ENCODE measurements at regions not wholly inside any gene's neighbourhood (a gene's known extent, or its start where the extent isn't known, plus 50 kb on each side); places are given as distances from the start of the nearest gene placed in this dataset.
A peak's percentile ranks its signal among the peaks of the same experiment; 100 is the strongest.

DNA sequence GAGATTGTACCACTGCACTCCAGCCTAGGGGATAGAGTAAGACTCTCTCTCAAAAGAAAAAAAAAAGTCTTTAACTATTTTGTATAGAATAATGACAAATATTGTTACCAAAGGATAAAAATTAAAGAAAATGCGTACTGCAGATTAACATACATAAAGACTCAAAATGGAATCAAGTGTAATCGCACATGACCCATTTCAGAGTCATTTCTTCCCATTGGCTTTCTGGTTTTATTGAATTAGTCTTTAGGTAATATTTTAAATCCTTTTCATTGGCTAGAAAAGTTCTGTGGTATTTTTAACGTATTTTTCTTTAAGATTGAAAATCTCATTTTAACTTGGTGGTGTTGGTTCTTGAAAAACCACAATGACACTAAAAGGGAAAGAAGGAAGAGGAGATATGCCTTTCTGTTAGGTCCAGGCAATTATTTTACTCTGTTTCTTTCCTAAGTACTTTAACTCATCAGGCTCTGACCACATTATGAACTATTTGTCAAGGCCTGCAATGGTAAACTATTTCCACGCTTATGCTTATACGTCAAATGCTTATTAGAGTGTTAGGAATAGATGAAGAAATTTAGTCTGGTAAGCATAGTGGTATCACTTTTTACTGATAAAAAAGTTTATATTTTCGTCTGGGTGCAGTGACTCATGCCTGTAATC is 52.3 kb downstream of the PLEKHG1 start:
- intact Hi-C loops (cut with DNase I) = no loop called here

DNA sequence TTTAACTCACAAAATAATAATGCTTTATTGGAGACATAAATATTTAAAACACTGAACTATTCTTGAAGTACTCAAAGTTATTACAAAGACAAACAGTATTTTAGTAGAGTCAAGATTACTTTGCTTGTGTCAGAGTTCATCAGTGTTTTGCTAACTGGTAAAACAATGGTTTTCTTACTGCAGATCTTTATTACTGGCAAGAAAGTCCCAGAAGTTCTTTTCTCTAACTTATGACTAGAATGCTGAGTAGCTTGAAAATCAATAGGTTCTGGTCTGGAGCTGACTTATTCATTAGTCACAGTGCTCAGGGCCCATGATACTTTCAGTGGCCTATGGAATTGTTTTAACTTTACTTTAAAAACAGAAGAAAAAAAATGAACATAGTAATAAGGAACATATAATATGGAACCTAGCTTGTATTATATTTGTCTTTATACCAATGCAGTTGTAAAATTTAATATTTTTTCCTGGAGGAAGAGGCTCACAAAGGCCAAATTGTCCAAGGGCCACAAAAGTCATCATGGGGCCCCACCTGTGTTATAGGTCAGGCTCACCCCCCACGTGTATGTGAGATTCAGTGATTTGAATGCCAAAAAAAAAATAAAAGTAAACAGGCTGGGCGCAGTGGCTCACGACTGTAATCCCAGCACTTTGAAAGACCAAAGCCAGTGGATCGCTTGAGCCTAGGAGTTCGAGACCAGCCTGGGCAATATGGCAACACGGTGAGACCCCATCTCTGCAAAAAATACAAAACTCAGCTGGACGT is 53.3 kb downstream of the PLEKHG1 start:
- intact Hi-C loops (cut with DNase I) = no loop called here
- DNase-seq (ENCODE audit: low spot score) = no peak

More for the DNA sequence above, 52.3 kb downstream of the PLEKHG1 start:
- DNase-seq (ENCODE audit: low spot score) = no peak

DNA sequence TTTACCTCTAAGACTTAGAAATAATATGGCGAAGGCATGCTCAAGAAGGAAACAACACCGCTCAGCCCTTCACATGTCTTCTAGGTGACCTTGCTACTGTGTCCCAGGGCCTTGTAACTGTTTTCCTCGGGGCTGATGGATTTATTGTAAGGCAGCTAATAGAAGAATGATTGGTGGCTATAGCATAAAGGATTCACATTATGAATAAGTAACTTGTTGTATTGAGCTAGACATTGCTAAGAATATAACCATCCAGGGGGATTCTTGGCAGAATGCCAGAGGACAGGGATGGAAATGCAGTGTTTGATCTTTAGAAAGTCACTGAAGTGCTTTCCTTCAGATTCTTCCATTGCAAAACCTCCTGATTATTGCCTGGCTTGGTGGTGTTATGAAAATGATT is 54.9 kb downstream of the PLEKHG1 start:
- DNase-seq (ENCODE audit: low spot score) = no peak

DNA sequence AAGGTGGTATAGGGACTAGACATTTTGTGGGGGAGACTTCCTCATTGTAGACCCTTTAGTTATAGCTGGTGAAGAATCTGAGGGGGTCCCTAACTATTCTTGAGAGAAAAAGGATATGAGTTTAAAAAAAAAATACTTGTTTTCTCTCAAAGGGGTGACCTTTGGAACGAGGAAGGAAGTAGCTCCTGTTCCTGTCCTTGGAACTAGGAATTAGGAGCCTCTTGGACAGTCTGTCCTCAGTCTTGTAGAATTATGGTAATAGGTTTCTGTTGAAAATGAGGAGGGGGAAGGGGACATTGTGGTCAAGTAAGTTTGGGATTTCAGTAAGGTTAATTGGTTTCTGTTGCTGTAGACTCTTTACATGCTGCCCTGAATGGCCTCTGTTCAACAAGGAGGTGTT is 56.5 kb downstream of the PLEKHG1 start:
- intact Hi-C loops (cut with DNase I) = no loop called here
- no peak for DNase-seq (ENCODE audit: low spot score)

More for the DNA sequence above, 54.9 kb downstream of the PLEKHG1 start:
- intact Hi-C loops (cut with DNase I) = no loop called here

DNA sequence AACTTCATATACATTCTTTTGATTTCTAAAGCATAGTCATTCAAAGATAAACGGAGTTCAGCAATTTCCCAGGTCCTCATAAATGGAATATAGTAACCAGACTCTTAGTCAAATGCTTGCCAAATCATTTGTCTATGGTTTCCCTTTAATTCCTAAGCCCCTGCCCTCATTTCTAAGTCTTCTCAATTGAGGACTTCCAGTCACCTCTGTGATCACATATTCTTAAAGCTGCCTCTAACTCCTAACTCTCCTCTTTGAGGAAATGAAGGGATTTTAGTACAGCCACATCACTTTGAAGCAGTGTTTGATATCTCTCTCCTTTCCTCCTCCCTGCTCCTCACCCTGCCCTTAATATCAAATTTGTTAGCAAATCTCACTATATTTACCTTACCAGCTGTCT is 58.7 kb downstream of the PLEKHG1 start:
- DNase-seq (ENCODE audit: low spot score) = no peak
- intact Hi-C loops (cut with DNase I) = no loop called here

DNA sequence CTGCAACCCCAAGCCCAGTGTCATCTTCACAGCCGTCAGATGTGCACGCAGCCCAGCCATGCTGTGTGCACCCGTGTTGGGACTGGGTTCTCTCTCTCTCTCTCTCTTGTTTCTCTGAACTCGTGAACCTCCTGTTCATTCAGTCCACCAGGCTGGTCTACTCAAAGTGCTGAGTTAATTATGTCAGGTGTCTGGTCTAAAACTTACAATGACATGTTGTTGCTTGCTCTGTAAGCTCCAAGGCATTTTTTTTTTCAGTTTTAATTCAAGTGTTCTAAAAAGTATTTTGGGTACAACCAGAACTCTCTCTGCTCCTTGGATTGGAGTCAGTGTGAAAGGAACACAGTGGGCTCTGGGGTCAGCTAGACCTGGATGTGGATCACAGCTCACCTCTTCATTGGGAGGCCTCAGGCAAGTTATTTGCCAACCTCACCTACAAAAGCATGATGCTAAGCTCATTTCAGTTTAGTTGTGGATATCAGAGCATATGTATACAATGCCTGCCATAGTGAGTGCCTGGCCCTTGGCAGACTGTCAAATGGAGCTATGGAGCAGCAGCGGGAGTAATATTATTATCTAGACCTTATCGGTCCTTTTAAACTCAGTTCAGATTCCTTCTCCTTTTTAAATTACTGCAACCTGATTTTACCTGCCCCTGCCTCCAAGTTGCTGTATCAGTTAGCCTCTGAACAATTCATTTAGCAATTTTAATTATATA is 59.5 kb downstream of the PLEKHG1 start:
- intact Hi-C loops (cut with DNase I) = no loop called here
- no peak for DNase-seq (ENCODE audit: low spot score)

DNA sequence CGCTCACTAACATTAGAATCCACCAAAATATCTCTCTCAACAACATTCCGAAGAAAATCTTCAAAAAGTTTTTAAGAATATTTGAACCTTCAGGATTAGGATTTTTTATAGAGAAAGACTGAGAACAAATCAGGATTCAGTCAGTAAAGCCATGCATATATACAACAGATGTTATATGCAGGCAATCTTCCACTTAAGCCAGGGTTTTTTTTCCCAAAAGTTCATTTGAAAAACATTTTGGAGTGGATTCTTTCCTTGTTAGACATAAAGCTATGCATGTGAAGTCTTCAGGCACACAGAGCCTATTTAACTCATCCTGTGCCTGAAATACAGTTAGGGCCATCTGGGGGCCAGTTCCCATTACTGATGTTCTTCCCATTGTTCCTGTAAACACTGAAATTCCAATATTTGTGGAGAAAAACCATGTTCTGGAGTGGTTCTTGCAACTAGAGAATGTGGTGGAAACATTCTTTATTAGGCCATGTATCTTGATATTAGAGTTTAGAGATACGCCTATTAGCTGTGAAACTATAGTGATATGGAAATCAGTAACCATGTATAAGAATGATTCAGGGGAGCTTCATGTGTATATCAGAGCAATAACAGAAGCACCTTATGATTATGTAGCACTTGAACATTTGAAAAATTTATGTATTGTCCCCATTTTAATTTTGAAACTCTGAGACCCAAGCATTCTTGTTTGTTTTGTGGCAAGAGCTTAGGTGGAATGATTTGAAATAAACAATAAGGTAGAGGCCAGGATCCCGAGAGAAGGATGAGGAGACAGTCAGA is 61.7 kb downstream of the PLEKHG1 start:
- DNase-seq (ENCODE audit: low spot score) = no peak
- intact Hi-C loops (cut with DNase I) = no loop called here

DNA sequence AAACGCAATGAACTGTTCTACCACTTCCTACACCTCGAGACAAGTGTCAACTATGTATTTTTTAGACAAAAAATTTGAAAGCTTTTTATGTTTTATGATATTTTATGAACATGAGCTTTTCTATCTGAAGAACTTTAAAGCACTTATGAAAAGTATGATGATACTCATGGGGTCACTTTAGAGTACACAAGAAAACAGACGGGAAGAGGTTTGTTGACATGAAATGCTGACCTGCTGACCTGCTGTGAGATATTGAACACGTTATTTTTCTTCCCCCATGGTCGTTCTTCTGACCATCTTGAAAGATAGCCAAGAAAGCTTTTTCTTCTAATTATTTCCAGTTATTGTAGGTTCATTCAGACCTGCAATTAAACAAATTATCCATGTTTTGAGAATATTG is 63.1 kb downstream of the PLEKHG1 start:
- intact Hi-C loops (cut with DNase I) = no loop called here
- no peak for DNase-seq (ENCODE audit: low spot score)

DNA sequence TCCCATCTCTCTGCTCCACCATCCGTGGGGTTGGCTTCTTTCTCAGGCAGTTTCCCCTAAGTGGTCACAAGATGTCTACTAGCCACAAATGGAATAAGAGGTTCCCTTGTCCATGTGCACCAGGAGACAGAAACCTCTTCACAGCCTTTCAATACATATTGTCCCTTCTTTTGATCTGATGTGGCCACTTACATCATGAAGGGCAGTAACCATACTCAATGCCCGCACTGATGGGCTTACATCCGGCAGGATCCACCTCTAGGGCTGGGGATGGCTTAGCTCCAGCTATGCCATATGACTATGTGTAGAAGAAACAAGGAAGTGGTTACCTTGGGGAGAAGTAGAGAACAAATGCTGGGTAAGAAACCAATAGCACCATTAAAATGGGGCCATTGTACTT is 64.4 kb downstream of the PLEKHG1 start:
- intact Hi-C loops (cut with DNase I) = no loop called here
- no peak for DNase-seq (ENCODE audit: low spot score)

DNA sequence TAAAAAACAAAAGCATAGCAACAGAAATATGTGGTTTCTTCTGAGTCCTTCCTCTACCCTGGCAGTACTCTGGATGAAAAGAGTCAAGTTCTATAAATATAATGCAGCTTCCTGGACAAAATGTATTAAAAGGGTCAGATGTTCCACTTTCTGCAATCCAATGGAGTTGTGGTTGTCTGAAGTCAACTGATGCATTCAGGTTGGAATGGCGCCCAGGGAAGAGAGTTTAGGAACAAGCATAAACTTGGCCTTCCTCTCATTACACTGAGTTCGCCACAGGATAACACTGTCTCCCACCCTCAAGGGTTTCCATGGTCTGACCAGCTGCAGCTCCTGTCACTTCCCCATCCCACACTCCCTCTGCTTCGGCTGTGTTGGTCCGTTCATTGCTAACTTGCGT is 66.4 kb downstream of the PLEKHG1 start:
- DNase-seq (ENCODE audit: low spot score) = no peak
- intact Hi-C loops (cut with DNase I) = no loop called here

DNA sequence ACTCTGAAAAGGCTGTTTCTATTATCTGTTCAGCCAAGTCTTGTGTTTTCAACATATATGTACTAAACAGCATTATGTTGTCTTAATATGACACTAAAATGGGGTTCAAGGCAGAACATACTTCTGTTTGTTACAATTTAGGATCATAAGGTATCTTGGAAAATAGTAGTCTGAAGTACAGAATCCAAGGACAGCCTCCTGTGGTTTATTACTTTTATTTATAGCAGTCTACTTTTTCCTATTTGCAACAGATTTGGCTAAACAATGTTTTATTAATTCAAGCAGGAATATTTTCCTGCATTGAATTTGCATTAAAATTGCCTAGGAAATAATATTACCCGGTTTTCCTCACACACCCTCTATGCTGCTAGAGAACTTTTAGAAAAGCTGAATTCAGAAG is 67.7 kb downstream of the PLEKHG1 start:
- DNase-seq (ENCODE audit: low spot score) = no peak
- intact Hi-C loops (cut with DNase I) = no loop called here

DNA sequence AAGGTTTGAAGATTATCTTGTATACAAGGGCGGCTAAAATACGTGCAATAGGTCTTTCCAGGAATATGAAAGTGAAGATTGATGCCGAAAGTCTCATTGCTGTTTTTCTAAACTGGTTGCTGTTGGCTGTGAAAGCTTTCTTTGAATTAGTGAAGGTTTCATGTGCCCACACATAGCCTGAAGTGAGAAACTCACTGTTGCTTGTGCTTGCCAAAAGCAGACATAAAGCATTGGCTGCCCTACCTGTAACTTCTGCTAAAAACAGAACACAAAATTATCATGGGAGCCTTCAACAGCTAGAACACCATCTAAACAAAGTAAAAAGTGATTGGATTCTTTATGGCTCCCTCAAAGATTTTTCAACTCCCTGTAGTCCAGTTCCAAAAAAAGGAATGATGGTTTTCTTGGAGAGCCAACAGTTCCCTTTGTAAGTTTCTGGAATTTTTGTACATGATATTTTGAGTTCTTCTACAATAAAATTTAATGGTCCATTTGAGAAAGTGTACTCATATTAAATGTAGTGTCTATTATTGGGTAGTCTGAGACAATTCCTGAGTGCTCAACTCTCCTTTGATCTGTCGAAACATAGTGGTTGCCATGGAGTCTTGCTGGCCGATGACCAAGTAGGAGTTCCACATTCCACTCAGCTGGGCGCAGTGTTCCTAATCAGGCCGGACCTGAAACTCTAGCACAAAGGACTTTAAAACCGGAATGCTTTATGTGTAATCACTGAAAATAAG is 68.5 kb downstream of the PLEKHG1 start:
- peak; percentile 86 for DNase-seq (ENCODE audit: low spot score)
- intact Hi-C loops (cut with DNase I) = no loop called here

DNA sequence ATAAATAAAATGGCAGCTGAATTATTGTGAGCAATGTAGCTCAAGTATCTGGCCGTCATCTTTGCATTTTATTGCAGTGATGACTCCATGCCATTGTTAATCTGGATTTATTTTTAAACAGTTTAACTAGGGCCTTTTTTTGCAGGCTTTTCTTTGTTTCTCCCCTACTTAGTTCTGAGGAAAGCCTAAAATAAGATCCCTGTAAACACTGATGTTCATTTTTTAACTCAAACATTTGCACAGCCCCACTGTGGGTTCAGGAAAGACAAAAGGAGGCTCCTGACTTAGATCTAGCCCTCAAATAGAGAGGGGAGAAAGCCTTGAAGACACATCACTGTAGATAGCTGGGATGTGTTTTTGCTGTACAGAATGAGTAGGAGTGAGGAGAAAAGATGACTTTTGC is 69.2 kb downstream of the PLEKHG1 start:
- DNase-seq (ENCODE audit: low spot score) = no peak
- intact Hi-C loops (cut with DNase I) = no loop called here

DNA sequence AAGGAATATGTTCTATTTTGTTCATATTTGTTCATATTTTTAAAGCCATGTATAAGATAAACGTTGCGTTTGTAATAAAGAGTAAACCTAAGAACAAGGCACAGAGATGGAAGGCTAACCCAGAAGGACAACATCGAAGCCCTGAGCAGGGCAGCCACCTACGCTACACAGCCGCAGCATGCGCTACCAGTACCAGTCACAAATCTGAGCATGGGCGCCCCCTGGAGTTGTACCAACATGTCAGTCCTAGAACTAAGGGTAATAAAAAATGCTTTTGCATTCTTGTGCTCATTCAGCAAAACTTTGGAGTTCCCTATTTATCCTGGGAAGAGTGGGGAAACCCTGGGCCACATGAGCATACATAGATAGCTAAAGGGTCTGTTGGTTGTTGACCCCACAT is 70.6 kb downstream of the PLEKHG1 start:
- intact Hi-C loops (cut with DNase I) = loop anchor here (5.0 kb wide), 1 partner anchor 248 kb away; no protein-coding TSS in a partner anchor
- DNase-seq (ENCODE audit: low spot score) = no peak

DNA sequence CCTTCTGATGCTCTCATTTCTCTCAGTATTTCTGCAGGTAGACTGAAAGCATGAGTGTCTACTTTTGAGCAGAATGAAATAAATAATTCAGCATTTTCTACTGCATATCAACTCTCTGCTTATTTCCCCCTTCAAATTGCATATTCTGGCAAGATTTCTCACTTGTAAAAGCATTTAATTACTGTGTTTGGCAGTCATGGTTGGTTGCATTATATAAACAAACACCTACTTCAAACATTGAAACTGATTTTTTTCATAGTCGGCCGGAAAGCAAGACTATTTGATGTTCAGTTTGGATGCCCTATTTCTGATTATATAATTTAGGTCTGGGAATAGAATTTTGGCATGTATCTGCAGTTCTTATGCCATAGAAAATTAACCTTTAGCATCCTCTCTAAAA is 73.1 kb downstream of the PLEKHG1 start:
- intact Hi-C loops (cut with DNase I) = loop anchor here (5.0 kb wide), 1 partner anchor 250 kb away; no protein-coding TSS in a partner anchor
- DNase-seq (ENCODE audit: low spot score) = no peak

DNA sequence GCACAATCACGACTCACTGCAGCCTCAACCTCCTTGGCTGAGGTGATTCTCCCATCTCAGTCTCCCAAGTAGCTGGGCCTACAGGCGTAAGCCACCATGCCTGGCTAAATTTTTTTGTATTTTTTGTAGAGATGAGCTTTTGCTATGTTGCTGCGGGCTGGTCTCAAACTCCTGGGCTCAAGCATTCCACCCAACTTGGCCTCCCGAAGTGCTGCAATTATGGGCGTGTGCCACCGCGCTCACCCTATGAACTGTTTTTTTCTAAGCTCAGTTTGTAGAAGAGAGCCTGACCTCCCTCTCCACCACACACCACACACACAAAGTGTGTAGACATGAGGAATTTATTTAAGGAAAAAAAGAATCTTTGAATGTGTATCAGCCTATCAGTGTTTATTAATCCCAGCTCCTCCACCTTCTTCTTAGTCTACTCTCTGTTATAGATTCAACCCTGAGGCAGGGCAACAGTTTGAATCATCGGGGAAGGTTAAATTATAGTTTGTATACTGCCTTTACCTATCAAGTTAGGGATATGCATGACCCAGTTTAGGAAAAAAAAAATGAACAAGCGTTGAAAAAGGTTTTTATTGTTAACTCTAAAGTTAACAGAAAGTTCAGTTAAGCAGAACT is 74.1 kb downstream of the PLEKHG1 start:
- no peak for DNase-seq (ENCODE audit: low spot score)
- intact Hi-C loops (cut with DNase I) = loop anchor here (5.0 kb wide), 1 partner anchor 252 kb away; no protein-coding TSS in a partner anchor

DNA sequence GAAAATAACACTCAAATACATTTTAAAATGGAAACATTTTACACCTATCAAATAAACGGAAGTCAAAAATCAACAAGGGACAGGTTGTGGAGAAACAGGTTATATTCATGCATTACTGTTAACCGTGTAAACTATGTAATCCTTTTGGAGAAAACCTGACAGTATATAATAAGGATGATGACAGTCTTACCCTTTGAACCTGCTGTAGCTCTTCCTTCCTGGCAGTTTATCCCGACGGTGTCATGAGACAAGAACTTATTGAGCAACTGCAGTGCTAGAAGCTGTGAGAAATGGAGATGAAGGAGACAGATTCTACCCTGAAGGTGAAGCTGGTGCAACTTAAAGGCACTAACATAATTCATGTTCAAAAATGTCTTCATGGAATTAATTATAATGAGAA is 76.7 kb downstream of the PLEKHG1 start:
- intact Hi-C loops (cut with DNase I) = no loop called here
- DNase-seq (ENCODE audit: low spot score) = no peak

DNA sequence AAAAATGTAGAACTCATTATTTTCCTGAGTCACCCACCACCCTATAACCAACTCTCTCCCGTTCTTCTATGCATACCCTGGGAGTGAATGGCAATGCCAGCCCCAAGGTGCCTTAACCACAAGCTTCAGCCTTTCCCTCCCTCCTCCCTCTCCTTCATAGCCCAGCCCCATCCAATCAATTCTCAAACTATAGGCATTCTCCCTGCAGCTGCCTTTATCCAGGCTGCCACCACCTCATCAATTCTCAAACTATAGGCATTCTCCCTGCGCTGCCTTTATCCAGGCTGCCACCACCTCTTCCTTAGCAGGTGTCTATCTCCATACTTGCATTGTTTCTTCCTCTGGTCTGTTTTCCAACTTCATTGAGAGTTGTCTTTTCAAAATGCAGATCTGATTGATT is 77.1 kb downstream of the PLEKHG1 start:
- no peak for DNase-seq (ENCODE audit: low spot score)
- intact Hi-C loops (cut with DNase I) = no loop called here

DNA sequence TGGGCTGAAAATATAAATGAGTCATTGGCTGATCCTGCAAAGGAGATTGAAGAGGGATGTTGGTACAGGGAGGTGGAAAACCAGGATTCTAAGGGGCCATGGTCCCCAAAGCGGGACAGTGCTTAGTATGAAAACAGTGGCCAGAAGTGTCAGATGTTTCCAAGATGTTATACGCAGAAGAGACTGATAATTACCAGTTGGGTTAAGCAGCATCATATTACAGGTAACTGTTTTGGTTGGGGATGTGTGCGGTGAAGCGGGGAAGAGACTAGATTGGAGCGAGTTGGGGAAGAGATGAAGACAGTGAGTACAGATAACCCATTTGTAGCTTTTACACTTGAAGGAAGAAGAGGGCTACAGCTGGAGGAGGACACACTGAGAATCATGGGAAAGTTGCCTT is 80.8 kb downstream of the PLEKHG1 start:
- intact Hi-C loops (cut with DNase I) = loop anchor here (5.0 kb wide), 1 partner anchor 63 kb away; no protein-coding TSS in a partner anchor
- no peak for DNase-seq (ENCODE audit: low spot score)
